Spleen (tissue), 7 donors: ENCODE measurements at regions not wholly inside any gene's neighbourhood (a gene's known extent, or its start where the extent isn't known, plus 50 kb on each side); places are given as distances from the start of the nearest gene placed in this dataset.

ENCODE experiments used
- POLR2A ChIP-seq, 3 donors: fragments of 450-650 bp; IDR thresholded peaks; one replicate each; pipeline ENCODE4 v1.5.1; 2017; ENCODE audit warnings: antibody characterized with exemption in 3 of 3, mild to moderate bottlenecking in 1 of 3
- POLR2AphosphoS5 ChIP-seq, 3 donors: sonication (generic); formaldehyde crosslinking; IDR thresholded peaks; one replicate each; pipeline ENCODE4 v1.5.1; 2017; ENCODE audit warnings: antibody characterized with exemption in 3 of 3
- TF ChIP-seq, protein P1 (sequence below), 11 experiments: fragments of 200-600 bp in 7 of 11; fragments of 450-650 bp in 4 of 11; sonication (generic) in 4 of 11; IDR thresholded peaks in 8 of 11; conservative IDR thresholded peaks in 3 of 11; 1 replicate in 7 of 11; 2 replicates in 4 of 11; pipeline versions ENCODE4 v1.4.0 to v1.8.0; 2016 to 2021; ENCODE audit warnings: antibody characterized with exemption in 11 of 11, inconsistent platforms in 4 of 11, mild to moderate bottlenecking in 1 of 11
- donor health status: DM: no; HTN: no; CAD: no; lungs with moderate emphysema.
- donor health status: DM: no; HTN: no; CAD: no.
- donor health status: DM: no; HTN: no; CAD: no.

DNA sequence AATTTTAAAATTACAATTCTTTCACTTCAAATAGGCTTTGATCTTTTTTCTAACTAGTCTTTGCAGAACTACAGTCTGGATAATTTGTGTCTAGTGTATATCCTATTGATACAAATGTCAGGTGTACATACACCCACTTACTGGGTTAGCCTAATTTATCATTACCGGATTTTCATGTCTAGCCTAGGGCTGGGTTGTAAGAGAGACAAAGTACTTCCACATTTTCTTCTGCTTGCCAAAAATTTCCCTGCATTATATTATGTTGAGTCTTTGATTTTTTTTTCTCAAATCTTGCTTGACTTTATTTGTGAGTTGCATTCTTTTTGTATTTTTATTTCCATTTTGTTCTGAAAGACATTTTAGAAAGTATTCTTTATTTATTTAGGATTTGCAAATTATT lies 284.8 kb upstream of the FZD8 start:
- TF ChIP-seq, protein P1, sequence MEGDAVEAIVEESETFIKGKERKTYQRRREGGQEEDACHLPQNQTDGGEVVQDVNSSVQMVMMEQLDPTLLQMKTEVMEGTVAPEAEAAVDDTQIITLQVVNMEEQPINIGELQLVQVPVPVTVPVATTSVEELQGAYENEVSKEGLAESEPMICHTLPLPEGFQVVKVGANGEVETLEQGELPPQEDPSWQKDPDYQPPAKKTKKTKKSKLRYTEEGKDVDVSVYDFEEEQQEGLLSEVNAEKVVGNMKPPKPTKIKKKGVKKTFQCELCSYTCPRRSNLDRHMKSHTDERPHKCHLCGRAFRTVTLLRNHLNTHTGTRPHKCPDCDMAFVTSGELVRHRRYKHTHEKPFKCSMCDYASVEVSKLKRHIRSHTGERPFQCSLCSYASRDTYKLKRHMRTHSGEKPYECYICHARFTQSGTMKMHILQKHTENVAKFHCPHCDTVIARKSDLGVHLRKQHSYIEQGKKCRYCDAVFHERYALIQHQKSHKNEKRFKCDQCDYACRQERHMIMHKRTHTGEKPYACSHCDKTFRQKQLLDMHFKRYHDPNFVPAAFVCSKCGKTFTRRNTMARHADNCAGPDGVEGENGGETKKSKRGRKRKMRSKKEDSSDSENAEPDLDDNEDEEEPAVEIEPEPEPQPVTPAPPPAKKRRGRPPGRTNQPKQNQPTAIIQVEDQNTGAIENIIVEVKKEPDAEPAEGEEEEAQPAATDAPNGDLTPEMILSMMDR (IDR thresholded peaks at IDR 0.05 in 8 of 11, conservative IDR thresholded peaks at IDR 0.05 in 3 of 11) = no peak
- TF ChIP-seq POLR2AphosphoS5 (IDR thresholded peaks at IDR 0.05) (no peak), POLR2A (IDR thresholded peaks at IDR 0.05) (no peak)
